HG02852 (cell line): ENCODE measurements at regions not wholly inside any gene's neighbourhood (a gene's known extent, or its start where the extent isn't known, plus 50 kb on each side); places are given as distances from the start of the nearest gene placed in this dataset.
"Not testable (repeated sequence)": the region's sequence is repeated elsewhere in the genome, so short reads cannot be mapped to it uniquely, and the experiment has no call there.

Experiments used
- ATAC-seq: cut with Tn5 transposase; IDR thresholded peaks from one replicate; pipeline ENCODE4 v1.9.1; 2021; ENCODE audit warnings: mild to moderate bottlenecking, moderate library complexity; ENCODE audit not compliant: unreplicated experiment

- no peak for ATAC-seq
These were observed 311.8 kb upstream of the SGCD start for GRCh38 chr5:156015137-156015536.

GRCh38 chr5:156019130-156019529, 307.8 kb upstream of the SGCD start:
- no peak for ATAC-seq

GRCh38 chr5:156019571-156020180, 307.3 kb upstream of the SGCD start:
- ATAC-seq, result no peak

DNA sequence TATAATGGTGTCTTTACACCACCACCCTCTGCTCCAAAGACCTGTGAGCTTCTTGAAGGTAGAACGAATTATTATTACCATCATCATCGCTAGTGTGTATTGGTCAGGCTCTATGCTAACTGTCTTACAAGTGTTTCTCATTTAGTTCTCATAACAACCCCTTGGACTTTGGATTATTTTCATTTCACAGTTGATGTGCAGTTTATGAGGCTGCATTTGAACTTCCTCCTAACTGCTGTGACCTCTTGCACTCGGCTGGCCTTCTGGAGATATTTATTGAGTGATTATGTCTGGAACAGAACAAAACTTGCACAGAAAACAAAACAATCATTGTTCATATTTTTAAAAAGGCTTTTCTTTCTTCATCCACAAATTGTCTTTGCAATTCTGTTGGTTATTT, 306.3 kb upstream of the SGCD start:
- no peak for ATAC-seq

DNA sequence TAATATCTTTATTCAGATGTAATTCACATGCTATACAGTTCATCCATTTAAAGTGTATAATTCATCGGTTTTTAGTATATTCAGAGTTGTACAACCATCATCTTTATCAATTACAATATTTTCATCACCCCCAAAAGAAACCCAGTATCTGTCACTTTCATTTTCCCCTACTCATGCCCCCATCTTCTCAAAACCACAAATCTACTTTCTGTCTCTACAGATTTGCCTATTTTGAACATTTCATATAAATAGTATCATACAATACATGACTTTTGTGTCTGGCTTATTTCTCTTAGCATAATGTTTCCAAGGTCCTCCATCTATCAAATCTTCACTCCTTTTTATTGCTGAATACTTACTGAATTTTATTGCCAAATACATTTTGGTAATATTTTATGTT, 305.1 kb upstream of the SGCD start:
- no peak for ATAC-seq

DNA sequence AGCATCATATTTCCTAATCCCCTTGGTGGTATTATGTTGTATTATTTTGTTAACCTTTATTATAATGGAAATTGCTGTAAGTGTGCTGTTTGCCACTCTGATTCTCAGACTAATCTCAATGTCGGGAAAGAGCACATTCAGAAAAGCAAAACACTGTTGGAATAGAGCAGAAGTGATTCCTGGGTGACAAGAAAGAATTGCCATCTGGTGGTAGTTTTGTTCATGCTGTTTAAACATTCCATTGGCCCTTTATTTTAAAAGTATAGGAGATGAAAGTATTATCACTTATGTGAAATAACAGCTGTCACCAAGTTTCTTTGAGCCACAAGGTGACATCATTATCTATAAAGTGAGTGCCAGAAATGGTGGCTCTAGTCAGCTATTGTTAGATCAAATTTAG, 301.3 kb upstream of the SGCD start:
- no peak for ATAC-seq

DNA sequence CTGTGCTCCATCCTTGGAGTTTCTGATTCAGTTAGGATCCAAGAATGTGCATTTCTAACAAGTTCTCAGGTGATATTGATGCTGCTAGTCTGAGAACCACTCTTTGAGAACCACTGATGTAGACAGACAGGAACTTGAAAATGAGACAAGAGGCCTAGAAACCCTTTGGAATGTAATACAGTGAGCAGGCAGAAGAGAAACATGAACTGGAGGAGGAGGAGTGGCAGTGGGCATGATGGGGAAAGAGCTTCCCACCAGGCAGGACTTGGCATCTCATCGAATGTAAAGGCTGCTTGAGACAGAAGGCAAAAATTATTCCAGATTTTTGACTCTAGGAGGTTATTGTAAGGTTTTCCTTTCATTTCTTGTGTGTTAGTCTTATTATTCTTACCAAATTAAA, 295.8 kb upstream of the SGCD start:
- ATAC-seq, result no peak

- ATAC-seq, result no peak
These were observed 290.3 kb upstream of the SGCD start for GRCh38 chr5:156036640-156037039.

DNA sequence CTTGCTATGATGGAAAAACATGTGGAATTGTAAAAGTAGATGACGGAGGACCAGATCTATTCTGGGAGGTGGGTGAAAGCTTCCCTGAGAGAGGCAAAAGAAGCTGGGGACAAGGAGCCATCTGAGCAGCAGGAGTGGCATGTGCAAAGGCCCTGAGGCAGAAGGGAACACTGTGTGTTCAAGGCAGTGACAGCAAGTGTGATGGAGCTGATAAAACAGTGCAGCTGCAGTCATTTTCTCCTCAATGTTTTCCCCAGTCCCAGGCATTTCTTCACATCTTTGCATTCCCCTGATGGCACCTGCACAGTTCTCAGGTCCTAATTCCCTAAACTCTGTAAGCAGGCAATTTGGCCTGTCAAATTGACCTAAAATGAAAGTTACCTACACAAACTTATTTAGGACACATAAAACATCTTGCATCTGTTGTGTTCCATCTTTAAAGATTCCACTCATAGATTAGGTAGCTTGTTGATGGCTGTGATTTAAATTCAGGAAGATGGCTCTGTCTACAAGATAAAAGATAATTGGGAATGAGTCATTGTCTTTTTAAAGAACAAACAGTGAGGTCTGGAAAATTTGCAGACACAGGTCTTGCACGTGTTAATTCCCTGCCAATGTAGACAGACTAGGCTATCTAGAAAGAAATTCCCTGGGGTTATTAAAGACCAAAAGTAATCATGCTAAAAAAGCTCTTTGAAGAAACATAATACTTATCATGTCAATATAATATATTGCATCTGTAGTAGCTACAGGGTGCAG, 289.6 kb upstream of the SGCD start:
- ATAC-seq, result no peak

DNA sequence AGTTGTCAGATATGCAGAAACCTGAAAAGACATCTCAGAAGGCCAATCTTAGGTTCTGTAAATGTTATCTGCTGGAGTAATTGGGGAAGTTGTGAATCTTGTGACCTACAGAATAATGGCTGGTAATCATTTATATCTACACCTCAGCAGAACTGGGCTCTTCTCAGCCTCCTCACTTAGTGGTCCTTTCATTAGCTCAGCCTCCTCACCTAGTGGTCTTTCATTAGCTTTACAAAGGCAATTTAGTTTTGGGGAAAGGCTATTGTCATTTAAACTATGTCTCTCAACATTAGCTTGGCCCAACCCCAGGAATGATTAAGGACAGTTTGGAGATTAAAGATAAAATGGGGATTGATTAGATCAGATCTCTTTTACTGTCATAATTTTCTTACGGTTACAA, 284.2 kb upstream of the SGCD start:
- no peak for ATAC-seq

- no peak for ATAC-seq
These were observed 283.6 kb upstream of the SGCD start for GRCh38 chr5:156043351-156043750.

GRCh38 chr5:156051972-156052371, 275.0 kb upstream of the SGCD start:
- ATAC-seq, result no peak

GRCh38 chr5:156052656-156053055, 274.3 kb upstream of the SGCD start:
- ATAC-seq, result no peak

- no peak for ATAC-seq
These were observed 273.9 kb upstream of the SGCD start for GRCh38 chr5:156053056-156053455.

DNA sequence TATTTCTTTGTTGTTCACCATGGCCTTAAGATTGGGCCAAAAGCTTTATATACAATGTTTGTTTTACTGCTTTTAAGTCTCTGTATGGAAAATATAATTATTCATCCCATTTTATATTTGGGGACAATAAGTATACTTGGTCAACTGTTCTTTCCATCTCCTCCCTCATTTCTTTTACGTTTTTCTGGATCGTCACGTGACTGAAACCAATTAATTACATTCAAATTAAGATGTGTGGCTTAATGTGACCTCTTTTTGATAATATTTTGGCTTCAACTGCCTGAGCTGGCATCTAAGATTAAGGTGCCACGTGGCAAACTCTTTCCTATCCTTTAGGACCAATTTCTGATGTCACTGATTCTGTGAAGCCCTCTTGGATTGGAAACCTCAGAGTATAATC, 250.1 kb upstream of the SGCD start:
- no peak for ATAC-seq

GRCh38 chr5:156087577-156088110, 239.3 kb upstream of the SGCD start:
- ATAC-seq, result no peak

- ATAC-seq, result not testable (repeated sequence)
These were observed 236.7 kb upstream of the SGCD start for GRCh38 chr5:156089955-156090940.

DNA sequence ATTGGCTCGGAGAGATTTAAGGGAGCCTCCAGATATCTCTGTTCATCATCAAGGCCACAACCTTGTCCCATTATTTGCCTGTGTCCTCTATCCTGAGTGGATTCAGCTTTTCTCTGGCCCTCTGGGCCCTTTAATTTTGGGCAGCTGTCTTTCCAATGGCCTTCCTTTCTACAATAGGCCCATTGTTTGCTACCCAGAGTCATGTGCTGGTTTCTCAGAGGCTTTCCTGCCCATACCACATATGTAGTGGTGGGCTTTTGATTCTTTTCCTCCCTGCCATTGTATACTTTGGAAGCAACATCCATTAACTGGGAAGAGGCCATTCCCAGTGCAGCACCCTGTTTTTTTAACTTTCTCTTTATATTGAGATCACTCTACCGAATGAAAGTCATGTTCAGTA, 233.9 kb upstream of the SGCD start:
- ATAC-seq, result no peak

GRCh38 chr5:156094001-156094400, 233.0 kb upstream of the SGCD start:
- no peak for ATAC-seq

- ATAC-seq, result no peak
These were observed 231.2 kb upstream of the SGCD start for GRCh38 chr5:156095709-156096241.

- ATAC-seq, result no peak
These were observed 230.7 kb upstream of the SGCD start for GRCh38 chr5:156096259-156096658.
